Stimulated activated CD4-positive, alpha-beta T cell treated with anti-CD3 and anti-CD28 coated beads, Interleukin-1b, Interleukin-23, amount 100 ng/mL, for 48 hours (primary cell): ENCODE measurements at regions not wholly inside any gene's neighbourhood (a gene's known extent, or its start where the extent isn't known, plus 50 kb on each side); places are given as distances from the start of the nearest gene placed in this dataset.
"Not testable (repeated sequence)": the region's sequence is repeated elsewhere in the genome, so short reads cannot be mapped to it uniquely, and the experiment has no call there.

Experiments
- DNase-seq: peaks from one replicate; pipeline ENCODE4 v3.0.0-alpha.2; 2020

- DNase-seq: no peak
Observed at GRCh38 chr3:71927505-71928066, 142.6 kb upstream of the PROK2 start.

GRCh38 chr3:71926616-71927015 lies 141.7 kb upstream of the PROK2 start:
- no peak for DNase-seq

- DNase-seq: peak; percentile 8
Observed at GRCh38 chr3:71926262-71926600, 141.3 kb upstream of the PROK2 start.

GRCh38 chr3:71925511-71926261 lies 140.7 kb upstream of the PROK2 start:
- not testable (repeated sequence) for DNase-seq

GRCh38 chr3:71924721-71925120 lies 139.8 kb upstream of the PROK2 start:
- no peak for DNase-seq

GRCh38 chr3:71921036-71921435 lies 136.1 kb upstream of the PROK2 start:
- no peak for DNase-seq

- DNase-seq: no peak
Observed at GRCh38 chr3:71919572-71919971, 134.6 kb upstream of the PROK2 start.

- no peak for DNase-seq
Observed at GRCh38 chr3:71917545-71917944, 132.6 kb upstream of the PROK2 start.

- DNase-seq: no peak
Observed at GRCh38 chr3:71916747-71917369, 131.9 kb upstream of the PROK2 start.

GRCh38 chr3:71912839-71913495 lies 128.0 kb upstream of the PROK2 start:
- no peak for DNase-seq

GRCh38 chr3:71910108-71910507 lies 125.2 kb upstream of the PROK2 start:
- no peak for DNase-seq

GRCh38 chr3:71907996-71908395 lies 123.0 kb upstream of the PROK2 start:
- DNase-seq: no peak

- no peak for DNase-seq
Observed at GRCh38 chr3:71906976-71907375, 122.0 kb upstream of the PROK2 start.

GRCh38 chr3:71905426-71905825 lies 120.5 kb upstream of the PROK2 start:
- no peak for DNase-seq

GRCh38 chr3:71903936-71904335 lies 119.0 kb upstream of the PROK2 start:
- no peak for DNase-seq

GRCh38 chr3:71903112-71903495 lies 118.2 kb upstream of the PROK2 start:
- no peak for DNase-seq

GRCh38 chr3:71902258-71903111 lies 117.5 kb upstream of the PROK2 start:
- no peak for DNase-seq

GRCh38 chr3:71901645-71902044 lies 116.7 kb upstream of the PROK2 start:
- no peak for DNase-seq

GRCh38 chr3:71900057-71900456 lies 115.1 kb upstream of the PROK2 start:
- DNase-seq: no peak

GRCh38 chr3:71896751-71897150 lies 111.8 kb upstream of the PROK2 start:
- no peak for DNase-seq

- no peak for DNase-seq
Observed at GRCh38 chr3:71893702-71894479, 108.9 kb upstream of the PROK2 start.

- DNase-seq: no peak
Observed at GRCh38 chr3:71893122-71893521, 108.2 kb upstream of the PROK2 start.
